Ectodermal cell (in vitro differentiated cells): ENCODE measurements at regions not wholly inside any gene's neighbourhood (a gene's known extent, or its start where the extent isn't known, plus 50 kb on each side); places are given as distances from the start of the nearest gene placed in this dataset.
"Not testable (repeated sequence)": the region's sequence is repeated elsewhere in the genome, so short reads cannot be mapped to it uniquely, and the experiment has no call there.

Experiments
- H3K27ac ChIP-seq: 2 replicates; pipeline ENCODE4 v1.7.0; 2013; ENCODE audit warnings: mild to moderate bottlenecking, low read depth, low read length; ENCODE audit not compliant: insufficient read depth, poor library complexity, severe bottlenecking
- H3K27me3 ChIP-seq: 2 replicates; pipeline ENCODE4 v1.7.0; 2013; ENCODE audit warnings: mild to moderate bottlenecking, low read length; ENCODE audit not compliant: insufficient read depth, control insufficient read depth, poor library complexity, severe bottlenecking
- H3K36me3 ChIP-seq: one replicate; pipeline ENCODE4 v1.7.0; 2013; ENCODE audit warnings: low read length; ENCODE audit not compliant: control insufficient read depth, insufficient read depth
- H3K4me1 ChIP-seq: one replicate; pipeline ENCODE4 v1.7.0; 2013; ENCODE audit warnings: low read length; ENCODE audit not compliant: control insufficient read depth, insufficient read depth
- H3K4me3 ChIP-seq: 2 replicates; pipeline ENCODE4 v1.7.0; 2013; ENCODE audit warnings: low read depth, low read length, control low read depth; ENCODE audit not compliant: insufficient read depth
- H3K9me3 ChIP-seq: 2 replicates; pipeline ENCODE4 v1.7.0; 2013; ENCODE audit warnings: mild to moderate bottlenecking, low read length, moderate library complexity; ENCODE audit not compliant: control insufficient read depth
- WGBS, 2 experiments: methylation state at CpG; one replicate each; pipeline ENCODE4 v1.1.7; 2013; ENCODE audit warnings: missing lambda C conversion rate in 2 of 2; 5-methylcytosine and 5-hydroxymethylcytosine counted together

GRCh38 chr16:26990384-26991120 is 76.2 kb upstream of the C16orf82 start:
- H3K27me3 ChIP-seq, H3K4me3 ChIP-seq, H3K9me3 ChIP-seq, H3K27ac ChIP-seq, H3K36me3 ChIP-seq: not testable (repeated sequence)
- H3K4me1 ChIP-seq: peaks cover 11% of the 10 kb centered on the region
- 96 to 97% methylated on average over 5 of the region's 5 CpGs for WGBS, 2 experiments

GRCh38 chr16:26992666-26993349 is 73.9 kb upstream of the C16orf82 start:
- Histone ChIP-seq H3K9me3 (no peaks in the 10 kb centered on the region), H3K4me3 (no peak overlapping the region), H3K27ac (peak overlapping the region; percentile 36), H3K36me3 (no peaks in the 10 kb centered on the region), H3K4me1 (peaks cover 8% of the 10 kb centered on the region), H3K27me3 (no peaks in the 10 kb centered on the region)
- 71 to 72% methylated on average over 9 of the region's 9 CpGs for WGBS, 2 experiments

DNA sequence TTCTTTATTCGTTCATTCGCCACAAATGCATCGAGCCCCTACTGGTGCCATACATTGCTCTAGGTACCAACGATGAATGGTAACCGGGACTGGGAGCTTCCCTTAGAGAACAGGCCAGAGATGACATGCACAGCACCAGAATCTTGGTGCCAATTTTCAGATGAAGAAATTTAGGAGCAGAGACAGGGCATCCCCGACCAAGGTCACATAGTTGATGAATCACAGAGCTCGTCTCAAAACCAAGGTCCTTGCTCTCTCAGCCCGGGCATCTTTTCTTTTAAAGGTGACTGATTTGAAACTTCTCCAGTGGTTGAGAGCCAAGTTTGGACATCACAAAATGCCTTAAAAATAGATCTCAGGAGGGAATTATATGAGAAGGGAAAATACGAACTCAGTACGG is 73.2 kb upstream of the C16orf82 start:
- Histone ChIP-seq H3K9me3 (no peaks in the 10 kb centered on the region), H3K4me3 (no peak overlapping the region), H3K4me1 (peaks cover 8% of the 10 kb centered on the region), H3K27me3 (no peaks in the 10 kb centered on the region), H3K27ac (no peak overlapping the region), H3K36me3 (no peaks in the 10 kb centered on the region)
- WGBS, 2 experiments: 92 to 93% methylated on average over 10 of the region's 10 CpGs

DNA sequence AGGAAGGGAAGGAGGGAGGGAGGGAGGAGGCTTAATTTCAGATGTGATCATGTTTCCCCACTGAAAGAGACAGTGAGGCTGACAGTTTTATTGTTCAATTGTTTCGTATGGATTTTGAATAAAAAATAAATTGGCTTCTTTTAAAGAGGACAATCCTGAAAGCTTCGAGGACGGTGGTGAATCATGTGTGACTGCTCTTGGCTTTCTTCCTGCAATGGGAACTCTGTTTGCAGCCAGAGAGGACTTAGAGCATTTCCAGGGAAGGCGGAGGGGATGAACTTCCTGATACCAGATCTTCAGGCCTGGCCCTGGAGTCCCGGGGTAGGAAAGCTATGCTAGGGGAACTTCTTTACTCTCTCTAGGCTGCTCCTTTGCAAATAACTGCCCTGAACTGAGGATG is 72.8 kb upstream of the C16orf82 start:
- WGBS, 2 experiments: 84 to 86% methylated on average over 5 of the region's 5 CpGs
- no peak overlapping the region for H3K4me3 ChIP-seq

DNA sequence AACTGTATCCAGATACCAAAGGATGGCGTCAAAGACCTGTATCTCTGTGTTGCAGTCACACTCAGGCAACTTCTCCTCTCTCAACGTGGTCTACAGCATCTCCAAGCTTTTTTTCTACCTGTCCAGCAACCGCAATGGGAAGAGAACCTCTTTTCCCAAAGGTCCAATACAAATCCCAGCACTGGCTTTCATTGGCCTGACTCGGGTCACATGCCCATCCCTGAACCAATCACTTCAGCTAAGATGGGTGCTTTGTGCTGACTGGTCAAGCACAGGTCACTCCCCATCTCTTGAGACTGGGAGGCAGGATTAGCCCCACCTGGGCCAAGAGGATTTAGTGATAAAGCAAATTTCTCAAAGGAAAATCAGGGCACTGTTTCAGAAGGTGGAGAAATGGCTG is 71.2 kb upstream of the C16orf82 start:
- Histone ChIP-seq H3K9me3 (no peaks in the 10 kb centered on the region), H3K4me3 (no peak overlapping the region), H3K36me3 (no peaks in the 10 kb centered on the region), H3K4me1 (peaks cover 8% of the 10 kb centered on the region), H3K27me3 (no peaks in the 10 kb centered on the region), H3K27ac (no peak overlapping the region)
- WGBS, 2 experiments: 89% methylated on average over 4 of the region's 4 CpGs

More for the DNA sequence above, 72.8 kb upstream of the C16orf82 start:
- Histone ChIP-seq H3K9me3 (no peaks in the 10 kb centered on the region), H3K27ac (no peak overlapping the region), H3K4me1 (peaks cover 8% of the 10 kb centered on the region), H3K36me3 (no peaks in the 10 kb centered on the region), H3K27me3 (no peaks in the 10 kb centered on the region)

- Histone ChIP-seq H3K4me3 (no peak overlapping the region), H3K27ac (no peak overlapping the region), H3K36me3 (no peaks in the 10 kb centered on the region), H3K27me3 (no peaks in the 10 kb centered on the region), H3K4me1 (no peaks in the 10 kb centered on the region), H3K9me3 (no peaks in the 10 kb centered on the region)
Observed at GRCh38 chr16:27005386-27005785, 61.3 kb upstream of the C16orf82 start.
